ENCODE measurements at regions not wholly inside any gene's neighbourhood (a gene's known extent, or its start where the extent isn't known, plus 50 kb on each side); places are given as distances from the start of the nearest gene placed in this dataset.
"Not testable (repeated sequence)": the region's sequence is repeated elsewhere in the genome, so short reads cannot be mapped to it uniquely, and the experiment has no call there.

GRCh38 chr19:27716922-27717321 is 1496.0 kb downstream of the UQCRFS1 start:
- intact Hi-C loops (cut with DNase I), result no loop called here
- Histone ChIP-seq H3K27ac (no peak overlapping the region), H3K27me3 (no peaks in the 10 kb centered on the region), H3K9me3 (no peaks in the 10 kb centered on the region), H3K36me3 (no peaks in the 10 kb centered on the region), H3K4me3 (no peak overlapping the region), H3K4me1 (no peaks in the 10 kb centered on the region)
- no peak for DNase-seq (ENCODE audit: extremely low spot score in 2 of 2)
- TF ChIP-seq POLR2A (IDR thresholded peaks at IDR 0.05), result no peak
- no peak for TF ChIP-seq CTCF (IDR thresholded peaks at IDR 0.05)
- TF ChIP-seq POLR2AphosphoS5 (IDR thresholded peaks at IDR 0.05; ENCODE audit: insufficient read depth in 1 of 2, low read depth in 1 of 2), result no peak

GRCh38 chr19:27714857-27715256 is 1498.1 kb downstream of the UQCRFS1 start:
- no peak for TF ChIP-seq CTCF (IDR thresholded peaks at IDR 0.05)
- no peak for TF ChIP-seq POLR2AphosphoS5 (IDR thresholded peaks at IDR 0.05; ENCODE audit: insufficient read depth in 1 of 2, low read depth in 1 of 2)
- no peak for TF ChIP-seq POLR2A (IDR thresholded peaks at IDR 0.05)
- no peak for DNase-seq (ENCODE audit: extremely low spot score in 2 of 2)
- intact Hi-C loops (cut with DNase I), result no loop called here
- Histone ChIP-seq H3K27me3 (no peaks in the 10 kb centered on the region), H3K27ac (no peak overlapping the region), H3K4me1 (no peaks in the 10 kb centered on the region), H3K36me3 (no peaks in the 10 kb centered on the region), H3K4me3 (no peak overlapping the region), H3K9me3 (no peaks in the 10 kb centered on the region)

- Histone ChIP-seq H3K36me3 (no peaks in the 10 kb centered on the region), H3K4me1 (no peaks in the 10 kb centered on the region), H3K27me3 (no peaks in the 10 kb centered on the region), H3K4me3 (no peak overlapping the region), H3K9me3 (no peaks in the 10 kb centered on the region), H3K27ac (no peak overlapping the region)
- DNase-seq (ENCODE audit: extremely low spot score in 2 of 2), result no peak
- TF ChIP-seq POLR2AphosphoS5 (IDR thresholded peaks at IDR 0.05; ENCODE audit: insufficient read depth in 1 of 2, low read depth in 1 of 2), result no peak
- no peak for TF ChIP-seq CTCF (IDR thresholded peaks at IDR 0.05)
- TF ChIP-seq POLR2A (IDR thresholded peaks at IDR 0.05), result no peak
- intact Hi-C loops (cut with DNase I), result no loop called here
Observed at GRCh38 chr19:27709496-27709895, 1503.5 kb downstream of the UQCRFS1 start.

- intact Hi-C loops (cut with DNase I); DNase-seq (ENCODE audit: extremely low spot score in 2 of 2); H3K36me3 ChIP-seq; H3K27ac ChIP-seq; H3K4me3 ChIP-seq; H3K4me1 ChIP-seq; H3K9me3 ChIP-seq; H3K27me3 ChIP-seq: not testable (repeated sequence)
Observed at GRCh38 chr19:27708986-27709385, 1504.0 kb downstream of the UQCRFS1 start.

GRCh38 chr19:27707026-27707425 is 1505.9 kb downstream of the UQCRFS1 start:
- H3K36me3 ChIP-seq; H3K9me3 ChIP-seq; H3K27ac ChIP-seq; DNase-seq (ENCODE audit: extremely low spot score in 2 of 2); H3K4me3 ChIP-seq; intact Hi-C loops (cut with DNase I); H3K4me1 ChIP-seq; H3K27me3 ChIP-seq: not testable (repeated sequence)

- no peak for TF ChIP-seq POLR2AphosphoS5 (IDR thresholded peaks at IDR 0.05; ENCODE audit: insufficient read depth in 1 of 2, low read depth in 1 of 2)
- TF ChIP-seq POLR2A (IDR thresholded peaks at IDR 0.05), result no peak
- H3K4me3 ChIP-seq, result no peak overlapping the region
- H3K4me1 ChIP-seq, result no peaks in the 10 kb centered on the region
- H3K27me3 ChIP-seq, result no peaks in the 10 kb centered on the region
- no peaks in the 10 kb centered on the region for H3K36me3 ChIP-seq
- intact Hi-C loops (cut with DNase I), result no loop called here
- no peaks in the 10 kb centered on the region for H3K9me3 ChIP-seq
- DNase-seq (ENCODE audit: extremely low spot score in 2 of 2), result no peak
- no peak overlapping the region for H3K27ac ChIP-seq
Observed at GRCh38 chr19:27705896-27706295, 1507.1 kb downstream of the UQCRFS1 start.

Measured in vagina (tissue), 2 donors.